Frontal cortex (tissue), 3 donors: ENCODE measurements at regions not wholly inside any gene's neighbourhood (a gene's known extent, or its start where the extent isn't known, plus 50 kb on each side); places are given as distances from the start of the nearest gene placed in this dataset.
"Not testable (repeated sequence)": the region's sequence is repeated elsewhere in the genome, so short reads cannot be mapped to it uniquely, and the experiment has no call there.

Experiments used
- DNase-seq, 2 donors: peaks; one replicate each; pipeline ENCODE4 v3.0.0; 2012; ENCODE audit warnings: low spot score in 2 of 2
- FAIRE-seq: peaks from 2 replicates; lab custom pipeline; 2012; peaks lifted over from hg19 to GRCh38; lab: Jason Lieb, UNC
- donor health status: control.
- donor health status: control.
- donor health status: control.

GRCh38 chr10:78328592-78329404, 295.1 kb downstream of the RPS24 start:
- DNase-seq (no peak), FAIRE-seq (no peak)

DNA sequence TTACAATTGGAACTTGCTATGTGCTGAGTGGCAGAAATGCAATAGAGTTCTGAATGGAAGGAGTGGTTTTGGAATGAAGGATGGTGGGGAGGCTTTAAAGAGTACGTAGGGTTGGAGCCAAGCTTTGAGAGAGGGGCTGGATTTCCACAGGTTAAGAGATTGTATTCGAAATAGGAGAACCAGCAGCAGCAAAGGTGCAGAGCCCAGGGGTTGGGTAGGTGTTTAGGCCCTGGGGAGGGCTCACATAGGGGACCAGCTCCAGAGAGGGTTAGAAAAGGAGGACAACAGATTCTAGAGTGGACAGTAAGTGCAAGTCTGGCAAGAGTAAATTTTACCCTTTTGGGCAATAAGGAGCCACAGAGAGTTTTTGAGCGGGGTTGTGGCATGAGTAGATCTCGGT, 297.2 kb downstream of the RPS24 start:
- DNase-seq, result no peak
- FAIRE-seq, result no peak

GRCh38 chr10:78331391-78331922, 297.8 kb downstream of the RPS24 start:
- DNase-seq (peak in 1 of 2 donors; percentile 37), FAIRE-seq (no peak)

- no peak for DNase-seq
- FAIRE-seq, result no peak
Observed at GRCh38 chr10:78332012-78332411, 298.3 kb downstream of the RPS24 start.

GRCh38 chr10:78332657-78333056, 299.0 kb downstream of the RPS24 start:
- FAIRE-seq (no peak), DNase-seq (no peak)

DNA sequence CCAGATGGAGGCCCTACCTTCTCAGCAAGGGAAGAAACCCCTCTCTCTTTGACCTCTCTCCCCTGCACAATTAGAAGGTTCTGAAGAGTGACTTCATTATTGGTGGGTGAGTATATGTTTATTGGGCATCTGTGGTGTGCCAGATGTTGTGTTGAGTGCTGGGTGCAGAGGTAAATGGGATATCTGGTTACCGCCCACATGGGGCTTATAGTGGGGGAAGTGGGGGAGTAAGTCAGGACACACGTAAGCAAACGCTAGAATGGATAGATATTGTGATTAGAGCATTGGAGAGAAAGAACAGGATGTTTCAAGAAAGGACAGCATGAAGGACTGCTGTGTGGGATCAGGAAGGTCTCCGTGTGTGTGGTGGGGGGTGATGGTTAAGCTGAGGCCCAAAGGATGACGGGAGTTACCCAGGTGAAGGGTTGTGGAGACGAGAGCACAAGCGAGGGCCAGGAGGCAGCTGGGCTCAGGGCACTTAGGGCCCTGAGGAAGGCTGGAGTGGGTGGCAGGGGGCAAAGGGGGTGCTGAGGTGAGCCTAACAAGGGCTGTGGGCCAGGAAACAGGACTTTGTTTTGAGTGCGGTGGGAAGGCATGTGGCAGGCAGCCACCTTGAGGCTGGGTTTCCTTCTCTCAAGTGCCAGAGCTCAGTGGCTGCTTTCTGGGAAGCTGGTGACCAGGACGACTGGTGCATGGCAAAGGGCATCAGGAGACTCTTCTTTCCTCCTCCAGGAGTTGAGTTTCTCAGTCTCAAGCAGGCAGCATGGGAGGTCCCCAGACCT, 299.9 kb downstream of the RPS24 start:
- DNase-seq, result no peak
- no peak for FAIRE-seq

GRCh38 chr10:78335371-78335690, 301.7 kb downstream of the RPS24 start:
- FAIRE-seq, result no peak
- DNase-seq, result no peak

- DNase-seq (no peak), FAIRE-seq (no peak)
Observed at GRCh38 chr10:78335691-78336401, 302.2 kb downstream of the RPS24 start.

DNA sequence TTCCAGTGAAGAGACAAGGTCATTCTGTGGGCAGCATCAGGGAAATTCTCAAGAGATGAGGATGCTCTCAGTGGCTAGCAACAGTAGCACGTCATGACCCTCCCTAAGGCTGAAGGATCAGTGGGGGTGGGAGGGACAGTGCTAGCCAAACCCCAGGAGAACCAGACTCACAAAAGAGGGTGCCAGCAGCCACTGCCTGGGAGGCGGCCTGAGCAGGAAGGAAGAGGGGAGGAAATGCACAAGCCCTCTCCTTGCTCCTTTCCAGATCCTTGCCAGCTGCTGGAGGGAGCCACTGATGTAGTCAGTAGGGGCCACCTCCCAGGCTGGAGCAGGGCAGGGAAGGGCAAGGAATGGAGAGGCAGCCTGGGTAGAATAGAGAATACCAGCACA, 302.7 kb downstream of the RPS24 start:
- DNase-seq (no peak), FAIRE-seq (no peak)

- DNase-seq, result no peak
- FAIRE-seq, result no peak
Observed at GRCh38 chr10:78337016-78337415, 303.4 kb downstream of the RPS24 start.

GRCh38 chr10:78337646-78338391, 304.2 kb downstream of the RPS24 start:
- FAIRE-seq, result no peak
- DNase-seq, result no peak

- DNase-seq (no peak), FAIRE-seq (no peak)
Observed at GRCh38 chr10:78338717-78339116, 305.1 kb downstream of the RPS24 start.

GRCh38 chr10:78339251-78339650, 305.6 kb downstream of the RPS24 start:
- FAIRE-seq, result no peak
- no peak for DNase-seq

DNA sequence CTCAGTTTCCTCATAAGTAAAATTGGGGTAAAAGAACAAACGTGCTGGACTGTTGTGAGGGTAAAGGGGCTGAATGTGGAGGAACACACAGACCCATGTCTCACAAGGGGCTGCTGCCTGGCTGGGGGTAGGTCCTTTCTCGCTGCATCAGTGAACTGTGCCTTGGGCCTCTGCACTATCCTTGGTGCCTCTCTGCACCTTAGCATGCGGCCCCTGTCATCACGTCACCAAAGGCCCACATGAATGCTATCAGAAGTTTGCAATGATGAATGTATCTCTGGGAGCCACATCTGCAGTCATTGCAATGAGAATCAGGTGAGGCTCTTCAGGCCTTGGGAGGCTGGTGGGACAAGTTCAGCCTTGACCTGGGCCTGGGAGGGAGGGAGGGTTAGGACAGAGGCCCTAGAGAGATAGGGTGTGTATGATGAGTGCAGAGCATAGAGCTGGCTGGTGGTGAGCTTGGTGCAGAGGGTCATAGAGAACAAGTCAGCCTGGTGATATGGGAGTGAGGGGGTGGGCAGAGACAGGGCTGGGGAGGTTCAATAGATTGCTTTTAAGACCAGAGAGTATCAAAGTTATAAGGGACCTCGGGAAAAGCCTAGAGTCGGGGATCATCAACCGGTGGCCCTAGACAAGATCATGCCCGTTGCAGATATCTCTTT, 308.4 kb downstream of the RPS24 start:
- FAIRE-seq (no peak), DNase-seq (no peak)

GRCh38 chr10:78342827-78343653, 309.4 kb downstream of the RPS24 start:
- DNase-seq, result no peak
- FAIRE-seq, result no peak

DNA sequence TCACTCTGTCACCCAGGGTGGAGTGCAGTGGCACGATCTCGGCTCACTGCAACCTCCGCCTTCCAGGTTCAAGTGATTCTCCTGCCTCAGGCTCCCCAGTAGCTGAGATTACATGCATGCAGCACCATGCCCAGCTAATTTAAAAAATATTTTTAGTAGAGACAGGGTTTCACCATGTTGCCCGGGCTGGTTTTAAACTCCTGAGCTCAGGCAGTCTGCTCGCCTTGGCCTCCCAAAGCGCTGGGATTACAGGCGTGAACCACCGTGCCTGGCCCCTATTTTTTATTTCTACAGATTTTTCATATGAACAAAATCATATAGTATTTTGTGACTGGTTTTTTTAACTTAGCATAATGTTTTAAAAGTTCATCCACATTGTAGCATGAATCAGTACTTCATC, 310.6 kb downstream of the RPS24 start:
- not testable (repeated sequence) for FAIRE-seq, DNase-seq

GRCh38 chr10:78345515-78345914, 311.9 kb downstream of the RPS24 start:
- DNase-seq, FAIRE-seq: not testable (repeated sequence)

GRCh38 chr10:78346721-78347120, 313.1 kb downstream of the RPS24 start:
- FAIRE-seq, result no peak
- no peak for DNase-seq
